Stimulated activated CD8-positive, alpha-beta memory T cell treated with anti-CD3 and anti-CD28 coated beads, Interleukin-7, amount 100 ng/mL, for 1 hour (primary cell): ENCODE measurements at regions not wholly inside any gene's neighbourhood (a gene's known extent, or its start where the extent isn't known, plus 50 kb on each side); places are given as distances from the start of the nearest gene placed in this dataset.
"Not testable (repeated sequence)": the region's sequence is repeated elsewhere in the genome, so short reads cannot be mapped to it uniquely, and the experiment has no call there.

ENCODE experiments used
- DNase-seq, 2 donors: peaks; one replicate each; pipeline ENCODE4 v3.0.0-alpha.2; 2020; ENCODE audit warnings: low read depth in 2 of 2

DNA sequence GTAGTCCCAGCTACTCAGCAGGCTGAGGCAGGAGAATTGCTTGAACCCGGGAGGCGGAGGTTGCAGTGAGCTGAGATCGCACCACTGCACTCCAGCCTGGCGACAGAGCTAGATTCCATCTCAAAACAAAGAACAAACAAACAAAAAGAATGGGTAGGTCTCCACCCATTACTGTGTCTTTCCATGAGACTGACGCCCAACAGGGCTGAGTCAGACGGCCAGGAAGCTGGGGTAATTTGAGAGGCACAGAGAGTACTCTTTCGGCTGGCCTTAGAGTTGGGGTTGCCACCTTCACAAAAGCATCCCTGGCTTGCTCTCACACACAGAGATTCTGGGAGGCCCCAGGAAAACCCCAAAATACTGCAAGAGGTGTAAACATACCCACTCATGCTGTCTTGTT lies 72.0 kb upstream of the DHRSX start:
- no peak for DNase-seq

DNA sequence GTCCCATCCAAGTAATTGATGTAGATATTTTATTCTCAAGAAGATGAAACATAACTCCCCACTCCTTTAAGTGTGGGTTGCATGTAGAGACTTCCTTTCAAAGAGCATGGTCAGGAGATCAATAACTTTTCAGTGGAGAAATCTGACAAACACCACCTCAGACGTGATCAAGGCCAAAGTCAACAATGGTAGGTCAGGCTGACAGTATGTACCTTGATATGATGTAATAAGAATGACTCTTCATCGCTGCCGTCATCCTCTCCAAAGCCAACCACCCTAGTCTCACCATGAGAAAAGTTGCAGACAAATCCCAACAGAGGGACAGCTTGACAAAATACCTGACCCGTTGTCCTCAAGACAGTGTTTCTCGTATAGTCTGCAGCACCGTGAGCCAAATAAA lies 67.3 kb upstream of the DHRSX start:
- DNase-seq, result no peak

DNA sequence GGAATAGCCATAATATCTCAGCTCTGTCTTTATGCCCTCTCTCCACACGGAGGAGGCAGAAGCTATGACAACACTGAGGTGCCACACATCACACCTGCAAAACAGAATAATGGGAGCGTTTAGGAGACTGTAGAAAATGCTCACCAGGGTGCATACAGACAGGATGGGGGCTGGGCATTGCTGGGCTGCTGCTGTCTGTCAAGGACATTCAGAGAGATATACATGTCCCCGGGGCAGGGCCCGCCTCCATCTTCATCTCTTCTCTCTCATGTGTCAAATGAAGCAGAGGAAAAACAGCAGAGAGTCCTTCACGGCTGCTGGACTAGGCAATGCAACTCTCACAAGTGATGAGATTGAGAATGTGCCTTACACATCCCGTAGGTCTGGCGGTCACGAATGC lies 65.3 kb upstream of the DHRSX start:
- DNase-seq, result no peak

- no peak for DNase-seq
Measured at GRCh38 chrX:2561456-2561855, 60.7 kb upstream of the DHRSX start.

DNA sequence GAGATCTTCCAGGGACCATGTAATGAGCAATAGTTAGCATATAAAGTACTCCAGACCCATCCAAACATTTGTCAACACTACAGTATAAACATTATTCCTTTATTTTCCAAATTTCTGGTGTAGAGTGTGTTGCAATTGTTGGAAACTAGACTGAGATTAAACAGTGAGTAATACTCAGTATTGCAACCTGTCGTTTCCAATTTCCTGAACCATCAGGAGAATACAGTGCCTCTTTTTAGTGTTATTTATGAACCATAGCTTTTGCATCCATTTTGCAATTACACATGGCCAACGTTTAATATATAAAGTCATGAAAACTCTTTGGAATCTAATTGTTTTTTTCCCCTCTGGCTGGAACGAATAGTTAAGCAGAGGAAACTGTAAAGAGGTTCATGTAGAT lies 58.3 kb upstream of the DHRSX start:
- DNase-seq, result no peak

GRCh38 chrX:2554891-2555290 lies 54.1 kb upstream of the DHRSX start:
- no peak for DNase-seq

DNA sequence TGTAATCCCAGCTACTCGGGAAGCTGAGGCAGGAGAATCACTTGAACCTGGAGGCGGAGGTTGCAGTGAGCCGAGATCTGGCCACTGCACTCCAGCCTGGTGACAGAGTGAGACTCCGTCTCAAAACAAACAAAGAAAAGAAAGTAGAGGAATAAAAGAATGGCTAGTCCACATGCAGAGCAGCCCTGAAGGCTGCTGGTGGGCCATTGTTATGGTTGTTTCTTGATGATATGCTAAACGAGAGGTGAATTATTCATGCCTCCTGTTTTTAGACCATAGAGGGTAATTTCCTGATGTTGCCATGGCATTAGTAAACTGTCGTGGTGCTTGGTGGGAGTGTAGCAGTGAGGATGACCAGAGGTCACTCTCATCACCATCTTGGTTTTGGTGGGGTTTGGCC lies 53.3 kb upstream of the DHRSX start:
- not testable (repeated sequence) for DNase-seq

GRCh38 chrX:2552621-2553201 lies 51.9 kb upstream of the DHRSX start:
- DNase-seq, result no peak

- DNase-seq, result no peak
Measured at GRCh38 chrX:2550328-2551020, 49.7 kb upstream of the DHRSX start.
